Ovary (tissue), 7 donors: ENCODE measurements at regions not wholly inside any gene's neighbourhood (a gene's known extent, or its start where the extent isn't known, plus 50 kb on each side); places are given as distances from the start of the nearest gene placed in this dataset.

Experiments used
- DNase-seq, 5 donors: peaks; one replicate each; pipeline ENCODE4 v3.0.0-alpha.2; 2019 to 2020
- H3K27ac ChIP-seq, 2 donors: fragments of 200-600 bp; one replicate each; pipeline versions ENCODE4 v1.5.1 to v1.8.0; 2019 to 2022
- H3K27me3 ChIP-seq: fragments of 200-600 bp; one replicate; pipeline ENCODE4 v1.8.0; 2022
- H3K36me3 ChIP-seq: fragments of 200-600 bp; sonication (generic); one replicate; pipeline ENCODE4 v1.5.1; 2019
- H3K4me1 ChIP-seq: one replicate; pipeline ENCODE4 v1.8.1; 2013; ENCODE audit warnings: mild to moderate bottlenecking, moderate library complexity; ENCODE audit not compliant: insufficient read depth
- H3K4me3 ChIP-seq: fragments of 200-600 bp; sonication (generic); one replicate; pipeline ENCODE4 v1.5.1; 2017
- H3K9me3 ChIP-seq, 2 donors: fragments of 200-600 bp in 1 of 2; sonication (generic) in 1 of 2; one replicate each; pipeline versions ENCODE4 v1.5.1 to v1.8.1; 2013 to 2019; ENCODE audit warnings: mild to moderate bottlenecking in 1 of 2, moderate library complexity in 1 of 2
- EP300 ChIP-seq: sonication (generic); formaldehyde crosslinking; IDR thresholded peaks from one replicate; pipeline ENCODE4 v1.6.1; 2017; ENCODE audit warnings: antibody characterized with exemption
- POLR2A ChIP-seq: fragments of 450-650 bp; IDR thresholded peaks from one replicate; pipeline ENCODE4 v1.6.1; 2017; ENCODE audit warnings: antibody characterized with exemption, mild to moderate bottlenecking, moderate library complexity
- WGBS, 3 donors: extraction: QIAGEN DNeasy Blood & Tissue Kit in 1 of 3; methylation state at CpG; one replicate each; pipeline versions ENCODE4 v1.1.5 to v1.1.7; 2013 to 2017; 5-methylcytosine and 5-hydroxymethylcytosine counted together
- intact Hi-C, 4 donors: fragments of 100-400 bp; cut with DNase I; formaldehyde crosslinking; loops; one replicate each; pipeline versions ENCODE4 v1.11.0 to v1.15.1; 2022 to 2023
- TF ChIP-seq, protein P1 (sequence below), 3 donors: fragments of 450-650 bp in 2 of 3; fragments of 200-600 bp in 1 of 3; IDR thresholded peaks; one replicate each; pipeline versions ENCODE4 v1.5.1 to v1.8.0; 2016 to 2022; ENCODE audit warnings: antibody characterized with exemption in 3 of 3, mild to moderate bottlenecking in 1 of 3
- donor health status: DM: no; HTN: no; CAD: no; lungs with moderate emphysema.
- donor health status: DM: no; HTN: no; CAD: no.
- donor health status: Bipolar disorder and iron deficiency.
- donor health status: DM: no; HTN: no; CAD: no.
- donor health status: DM: yes; HTN: yes; CAD: no.

- Histone ChIP-seq H3K36me3 (no peaks in the 10 kb centered on the region), H3K9me3 (no peaks in the 10 kb centered on the region), H3K4me1 (no peaks in the 10 kb centered on the region), H3K27ac (no peak overlapping the region), H3K4me3 (no peak overlapping the region), H3K27me3 (no peaks in the 10 kb centered on the region)
- DNase-seq, result no peak
- 42 to 59% (median 43%) methylated on average over 4 of the region's 4 CpGs for WGBS, 3 donors
- TF ChIP-seq POLR2A (no peak), EP300 (no peak)
- intact Hi-C loops, result no loop called here
These were observed 465.2 kb downstream of the PCNX1 start for GRCh38 chr14:71372411-71372838.

DNA sequence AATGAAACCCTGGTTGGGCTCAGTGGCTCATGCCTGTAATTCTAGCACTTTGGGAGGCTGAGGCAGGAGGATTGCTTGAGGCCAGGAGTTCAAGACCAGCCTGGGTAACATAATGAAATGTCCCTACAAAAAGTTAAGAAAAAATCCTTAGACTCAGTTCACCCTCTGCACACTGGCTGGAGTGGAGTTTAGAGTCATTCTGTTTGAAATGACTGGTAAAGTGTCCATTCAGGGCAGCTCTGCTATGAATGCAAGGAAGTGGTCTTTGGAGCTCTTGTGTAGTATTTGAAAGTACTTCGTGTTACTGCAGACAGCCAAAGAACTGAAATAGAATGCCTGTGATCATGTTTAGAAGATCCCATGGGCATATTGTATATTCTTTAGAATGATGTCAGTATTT is 466.5 kb downstream of the PCNX1 start:
- no peak overlapping the region for H3K4me3 ChIP-seq
- 91 to 100% (median 91%) methylated on average over 1 of the region's 1 CpG for WGBS, 3 donors
- H3K36me3 ChIP-seq, result no peaks in the 10 kb centered on the region
- H3K27me3 ChIP-seq, result no peaks in the 10 kb centered on the region
- DNase-seq, result no peak
- TF ChIP-seq EP300 (no peak), POLR2A (no peak)
- TF ChIP-seq, protein P1, sequence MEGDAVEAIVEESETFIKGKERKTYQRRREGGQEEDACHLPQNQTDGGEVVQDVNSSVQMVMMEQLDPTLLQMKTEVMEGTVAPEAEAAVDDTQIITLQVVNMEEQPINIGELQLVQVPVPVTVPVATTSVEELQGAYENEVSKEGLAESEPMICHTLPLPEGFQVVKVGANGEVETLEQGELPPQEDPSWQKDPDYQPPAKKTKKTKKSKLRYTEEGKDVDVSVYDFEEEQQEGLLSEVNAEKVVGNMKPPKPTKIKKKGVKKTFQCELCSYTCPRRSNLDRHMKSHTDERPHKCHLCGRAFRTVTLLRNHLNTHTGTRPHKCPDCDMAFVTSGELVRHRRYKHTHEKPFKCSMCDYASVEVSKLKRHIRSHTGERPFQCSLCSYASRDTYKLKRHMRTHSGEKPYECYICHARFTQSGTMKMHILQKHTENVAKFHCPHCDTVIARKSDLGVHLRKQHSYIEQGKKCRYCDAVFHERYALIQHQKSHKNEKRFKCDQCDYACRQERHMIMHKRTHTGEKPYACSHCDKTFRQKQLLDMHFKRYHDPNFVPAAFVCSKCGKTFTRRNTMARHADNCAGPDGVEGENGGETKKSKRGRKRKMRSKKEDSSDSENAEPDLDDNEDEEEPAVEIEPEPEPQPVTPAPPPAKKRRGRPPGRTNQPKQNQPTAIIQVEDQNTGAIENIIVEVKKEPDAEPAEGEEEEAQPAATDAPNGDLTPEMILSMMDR (IDR thresholded peaks at IDR 0.05), result no peak
- H3K4me1 ChIP-seq, result no peaks in the 10 kb centered on the region
- no peak overlapping the region for H3K27ac ChIP-seq
- intact Hi-C loops, result no loop called here
- H3K9me3 ChIP-seq, result no peaks in the 10 kb centered on the region

DNA sequence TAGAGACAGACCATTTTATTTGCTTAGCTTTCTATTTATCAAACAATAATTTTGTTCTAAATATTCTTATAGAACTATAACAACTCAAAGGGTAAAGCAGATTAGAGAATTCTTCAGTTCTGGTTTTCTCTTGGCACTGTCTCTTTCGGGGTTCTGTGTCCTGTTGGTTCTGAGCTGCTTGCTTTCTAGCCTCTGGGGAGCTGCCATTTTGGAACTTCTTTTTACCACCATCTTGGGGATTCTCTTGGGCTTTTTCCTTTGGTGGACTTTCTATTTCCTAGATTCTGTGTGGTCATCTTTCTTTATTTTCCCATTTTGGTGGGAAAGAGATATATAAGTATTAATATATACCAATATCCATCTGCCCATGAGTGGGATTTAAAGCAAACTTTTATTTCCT is 467.7 kb downstream of the PCNX1 start:
- H3K9me3 ChIP-seq, result no peaks in the 10 kb centered on the region
- DNase-seq, result no peak
- no peaks in the 10 kb centered on the region for H3K27me3 ChIP-seq

GRCh38 chr14:71377099-71377498 is 469.8 kb downstream of the PCNX1 start:
- H3K4me1 ChIP-seq, result no peaks in the 10 kb centered on the region
- H3K36me3 ChIP-seq, result no peaks in the 10 kb centered on the region
- WGBS, 3 donors, result 96 to 97% (median 97%) methylated on average over 19 to 28 of the region's 28 CpGs
- no peak overlapping the region for H3K27ac ChIP-seq
- no peaks in the 10 kb centered on the region for H3K9me3 ChIP-seq
- TF ChIP-seq EP300, result no peak
- TF ChIP-seq, protein P1 (IDR thresholded peaks at IDR 0.05), result no peak
- no peak for TF ChIP-seq POLR2A
- intact Hi-C loops, result no loop called here
- H3K4me3 ChIP-seq, result no peak overlapping the region
- no peaks in the 10 kb centered on the region for H3K27me3 ChIP-seq
- DNase-seq, result no peak

More for the DNA sequence above, 467.7 kb downstream of the PCNX1 start:
- Histone ChIP-seq H3K4me3 (no peak overlapping the region), H3K27ac (no peak overlapping the region), H3K4me1 (no peaks in the 10 kb centered on the region), H3K36me3 (no peaks in the 10 kb centered on the region)
- TF ChIP-seq POLR2A (no peak), EP300 (no peak)
- TF ChIP-seq, protein P1 (IDR thresholded peaks at IDR 0.05), result no peak
- intact Hi-C loops, result no loop called here
- 95 to 98% (median 98%) methylated on average over 1 of the region's 1 CpG for WGBS, 3 donors

GRCh38 chr14:71380271-71380670 is 473.0 kb downstream of the PCNX1 start:
- no peak for TF ChIP-seq EP300
- TF ChIP-seq POLR2A, result no peak
- TF ChIP-seq, protein P1 (IDR thresholded peaks at IDR 0.05), result no peak
- Histone ChIP-seq H3K27me3 (no peaks in the 10 kb centered on the region), H3K27ac (no peak overlapping the region), H3K36me3 (no peaks in the 10 kb centered on the region), H3K4me3 (no peak overlapping the region), H3K9me3 (no peaks in the 10 kb centered on the region), H3K4me1 (peaks cover 2% of the 10 kb centered on the region)
- intact Hi-C loops, result no loop called here
- DNase-seq, result no peak
- 54 to 62% (median 59%) methylated on average over 2 of the region's 2 CpGs for whole genome bisulfite sequencing, 3 donors
